WTC11 (cell line): ENCODE measurements at regions not wholly inside any gene's neighbourhood (a gene's known extent, or its start where the extent isn't known, plus 50 kb on each side); places are given as distances from the start of the nearest gene placed in this dataset.

Source experiments
- ATAC-seq: fragments of 200-7000 bp; cut with Tn5 transposase; 2 replicates; pipeline ENCODE4 v1.10.0; 2021; ENCODE audit warnings: mild to moderate bottlenecking, moderate library complexity
- CTCF ChIA-PET: fragments of 300-600 bp; sonication (Branson Sonifier 250); formaldehyde crosslinking; loops from one replicate; lab custom pipeline; 2021; ENCODE audit warnings: antibody characterized with exemption; lab: Charles Lee
- POLR2A ChIA-PET: fragments of 350-600 bp; sonication (Branson Sonifier 250); formaldehyde crosslinking; loops from one replicate; lab custom pipeline; 2021; ENCODE audit warnings: antibody characterized with exemption; lab: Charles Lee
- DNase-seq: peaks from one replicate; pipeline ENCODE4 v3.0.0; 2021; ENCODE audit warnings: low spot score
- H3K27ac Mint-ChIP-seq: 2 replicates; pipeline ENCODE4 v1.8.0; 2021; ENCODE audit warnings: mixed read lengths
- H3K27me3 Mint-ChIP-seq: 2 replicates; pipeline ENCODE4 v1.8.0; 2021; ENCODE audit warnings: low read depth, mild to moderate bottlenecking, moderate library complexity, mixed read lengths
- H3K36me3 Mint-ChIP-seq: 2 replicates; pipeline ENCODE4 v1.8.0; 2021; ENCODE audit warnings: mixed read lengths
- H3K4me1 Mint-ChIP-seq: 2 replicates; pipeline ENCODE4 v1.8.0; 2022; ENCODE audit warnings: mixed read lengths
- H3K4me3 Mint-ChIP-seq: 2 replicates; pipeline ENCODE4 v1.8.0; 2021; ENCODE audit warnings: mild to moderate bottlenecking, moderate library complexity, mixed read lengths
- H3K9me3 Mint-ChIP-seq: 2 replicates; pipeline ENCODE4 v1.8.0; 2021; ENCODE audit warnings: mixed read lengths
- EMX1 ChIP-seq: fragments of 250-450 bp; sonication (Bioruptor Pico); IDR thresholded peaks from 2 replicates; pipeline ENCODE4 v1.8.0; 2021; ENCODE audit warnings: mild to moderate bottlenecking
- KAT7 ChIP-seq: sonication (generic); formaldehyde crosslinking; IDR thresholded peaks from 2 replicates; pipeline ENCODE4 v1.8.1; 2023; ENCODE audit warnings: missing genetic modification reagents, mild to moderate bottlenecking, borderline replicate concordance
- ZNF671 ChIP-seq: fragments of 250-450 bp; sonication (Bioruptor Pico); IDR thresholded peaks from 2 replicates; pipeline ENCODE4 v1.8.0; 2021; ENCODE audit warnings: mild to moderate bottlenecking
- TF ChIP-seq, protein P1 (sequence below): sonication (generic); formaldehyde crosslinking; IDR thresholded peaks from 2 replicates; pipeline ENCODE4 v1.8.1; 2023; ENCODE audit warnings: mild to moderate bottlenecking, missing genetic modification reagents
- TF ChIP-seq, protein P2 (sequence below): sonication (generic); formaldehyde crosslinking; IDR thresholded peaks from 2 replicates; pipeline ENCODE4 v1.8.1; 2022; ENCODE audit warnings: mild to moderate bottlenecking, missing genetic modification reagents, moderate library complexity, borderline replicate concordance
- TF ChIP-seq, protein P3 (sequence below): sonication (generic); formaldehyde crosslinking; conservative IDR thresholded peaks from 2 replicates; pipeline ENCODE4 v1.8.1; 2023; ENCODE audit warnings: mild to moderate bottlenecking, low read depth, missing genetic modification reagents, moderate library complexity
- TF ChIP-seq, protein P4 (sequence below): fragments of 250-450 bp; sonication (Bioruptor Pico); IDR thresholded peaks from 2 replicates; pipeline ENCODE4 v1.9.0; 2021; ENCODE audit warnings: mild to moderate bottlenecking, borderline replicate concordance
- TF ChIP-seq, protein P5 (sequence below): sonication (generic); formaldehyde crosslinking; IDR thresholded peaks from 2 replicates; pipeline ENCODE4 v1.8.1; 2023; ENCODE audit warnings: mild to moderate bottlenecking, missing genetic modification reagents, moderate library complexity
- TF ChIP-seq, protein P6 (sequence below): sonication (generic); formaldehyde crosslinking; IDR thresholded peaks from 2 replicates; pipeline ENCODE4 v1.8.1; 2022; ENCODE audit warnings: low read depth, missing genetic modification reagents, borderline replicate concordance
- TF ChIP-seq, protein P7 (sequence below): sonication (generic); formaldehyde crosslinking; IDR thresholded peaks from 2 replicates; pipeline ENCODE4 v1.8.1; 2022; ENCODE audit warnings: missing genetic modification reagents, borderline replicate concordance

DNA sequence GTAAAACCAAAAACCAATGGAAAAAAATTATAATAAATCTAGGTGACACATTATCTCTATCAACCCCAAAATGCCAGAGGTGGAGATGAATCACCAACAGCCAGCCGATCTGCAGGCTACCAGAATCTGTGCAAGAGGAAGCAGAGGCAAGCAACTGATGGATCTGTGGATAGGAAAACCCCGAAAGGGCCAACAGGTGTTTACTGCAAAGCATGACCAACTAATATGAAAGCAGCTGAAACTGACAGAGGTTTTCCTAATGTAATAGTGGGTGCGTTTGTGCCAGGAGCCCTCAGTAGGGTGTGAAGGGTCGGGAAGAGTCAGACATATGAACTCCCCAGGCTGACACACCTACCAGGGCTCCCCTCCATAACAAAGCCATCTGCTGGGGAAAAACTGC lies 554.6 kb downstream of the RFC3 start:
- ChIA-PET CTCF (no interaction called here), POLR2A (interaction anchor here (0.7 kb wide), 1 partner anchor 175 kb away, joined by 3 read pairs; no protein-coding TSS in a partner anchor)
- no peak overlapping the region for H3K27ac Mint-ChIP-seq
- H3K36me3 Mint-ChIP-seq = no peaks in the 10 kb centered on the region
- DNase-seq (no peak), ATAC-seq (peak; percentile 39; the same call in 1 of the 2 replicates)
- H3K27me3 Mint-ChIP-seq = no peaks in the 10 kb centered on the region
- peaks cover 27% of the 10 kb centered on the region for H3K4me1 Mint-ChIP-seq
- no peaks in the 10 kb centered on the region for H3K9me3 Mint-ChIP-seq
- no peak for TF ChIP-seq ZNF671 (CRISPR knock-in tag)
- TF ChIP-seq, protein P1, sequence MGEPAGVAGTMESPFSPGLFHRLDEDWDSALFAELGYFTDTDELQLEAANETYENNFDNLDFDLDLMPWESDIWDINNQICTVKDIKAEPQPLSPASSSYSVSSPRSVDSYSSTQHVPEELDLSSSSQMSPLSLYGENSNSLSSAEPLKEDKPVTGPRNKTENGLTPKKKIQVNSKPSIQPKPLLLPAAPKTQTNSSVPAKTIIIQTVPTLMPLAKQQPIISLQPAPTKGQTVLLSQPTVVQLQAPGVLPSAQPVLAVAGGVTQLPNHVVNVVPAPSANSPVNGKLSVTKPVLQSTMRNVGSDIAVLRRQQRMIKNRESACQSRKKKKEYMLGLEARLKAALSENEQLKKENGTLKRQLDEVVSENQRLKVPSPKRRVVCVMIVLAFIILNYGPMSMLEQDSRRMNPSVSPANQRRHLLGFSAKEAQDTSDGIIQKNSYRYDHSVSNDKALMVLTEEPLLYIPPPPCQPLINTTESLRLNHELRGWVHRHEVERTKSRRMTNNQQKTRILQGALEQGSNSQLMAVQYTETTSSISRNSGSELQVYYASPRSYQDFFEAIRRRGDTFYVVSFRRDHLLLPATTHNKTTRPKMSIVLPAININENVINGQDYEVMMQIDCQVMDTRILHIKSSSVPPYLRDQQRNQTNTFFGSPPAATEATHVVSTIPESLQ = no peak
- TF ChIP-seq, protein P2, sequence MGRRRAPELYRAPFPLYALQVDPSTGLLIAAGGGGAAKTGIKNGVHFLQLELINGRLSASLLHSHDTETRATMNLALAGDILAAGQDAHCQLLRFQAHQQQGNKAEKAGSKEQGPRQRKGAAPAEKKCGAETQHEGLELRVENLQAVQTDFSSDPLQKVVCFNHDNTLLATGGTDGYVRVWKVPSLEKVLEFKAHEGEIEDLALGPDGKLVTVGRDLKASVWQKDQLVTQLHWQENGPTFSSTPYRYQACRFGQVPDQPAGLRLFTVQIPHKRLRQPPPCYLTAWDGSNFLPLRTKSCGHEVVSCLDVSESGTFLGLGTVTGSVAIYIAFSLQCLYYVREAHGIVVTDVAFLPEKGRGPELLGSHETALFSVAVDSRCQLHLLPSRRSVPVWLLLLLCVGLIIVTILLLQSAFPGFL (CRISPR knock-in tag) = no peak
- TF ChIP-seq, protein P3, sequence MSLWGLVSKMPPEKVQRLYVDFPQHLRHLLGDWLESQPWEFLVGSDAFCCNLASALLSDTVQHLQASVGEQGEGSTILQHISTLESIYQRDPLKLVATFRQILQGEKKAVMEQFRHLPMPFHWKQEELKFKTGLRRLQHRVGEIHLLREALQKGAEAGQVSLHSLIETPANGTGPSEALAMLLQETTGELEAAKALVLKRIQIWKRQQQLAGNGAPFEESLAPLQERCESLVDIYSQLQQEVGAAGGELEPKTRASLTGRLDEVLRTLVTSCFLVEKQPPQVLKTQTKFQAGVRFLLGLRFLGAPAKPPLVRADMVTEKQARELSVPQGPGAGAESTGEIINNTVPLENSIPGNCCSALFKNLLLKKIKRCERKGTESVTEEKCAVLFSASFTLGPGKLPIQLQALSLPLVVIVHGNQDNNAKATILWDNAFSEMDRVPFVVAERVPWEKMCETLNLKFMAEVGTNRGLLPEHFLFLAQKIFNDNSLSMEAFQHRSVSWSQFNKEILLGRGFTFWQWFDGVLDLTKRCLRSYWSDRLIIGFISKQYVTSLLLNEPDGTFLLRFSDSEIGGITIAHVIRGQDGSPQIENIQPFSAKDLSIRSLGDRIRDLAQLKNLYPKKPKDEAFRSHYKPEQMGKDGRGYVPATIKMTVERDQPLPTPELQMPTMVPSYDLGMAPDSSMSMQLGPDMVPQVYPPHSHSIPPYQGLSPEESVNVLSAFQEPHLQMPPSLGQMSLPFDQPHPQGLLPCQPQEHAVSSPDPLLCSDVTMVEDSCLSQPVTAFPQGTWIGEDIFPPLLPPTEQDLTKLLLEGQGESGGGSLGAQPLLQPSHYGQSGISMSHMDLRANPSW (CRISPR knock-in tag) = no peak
- TF ChIP-seq KAT7 = no peak
- TF ChIP-seq, protein P4, sequence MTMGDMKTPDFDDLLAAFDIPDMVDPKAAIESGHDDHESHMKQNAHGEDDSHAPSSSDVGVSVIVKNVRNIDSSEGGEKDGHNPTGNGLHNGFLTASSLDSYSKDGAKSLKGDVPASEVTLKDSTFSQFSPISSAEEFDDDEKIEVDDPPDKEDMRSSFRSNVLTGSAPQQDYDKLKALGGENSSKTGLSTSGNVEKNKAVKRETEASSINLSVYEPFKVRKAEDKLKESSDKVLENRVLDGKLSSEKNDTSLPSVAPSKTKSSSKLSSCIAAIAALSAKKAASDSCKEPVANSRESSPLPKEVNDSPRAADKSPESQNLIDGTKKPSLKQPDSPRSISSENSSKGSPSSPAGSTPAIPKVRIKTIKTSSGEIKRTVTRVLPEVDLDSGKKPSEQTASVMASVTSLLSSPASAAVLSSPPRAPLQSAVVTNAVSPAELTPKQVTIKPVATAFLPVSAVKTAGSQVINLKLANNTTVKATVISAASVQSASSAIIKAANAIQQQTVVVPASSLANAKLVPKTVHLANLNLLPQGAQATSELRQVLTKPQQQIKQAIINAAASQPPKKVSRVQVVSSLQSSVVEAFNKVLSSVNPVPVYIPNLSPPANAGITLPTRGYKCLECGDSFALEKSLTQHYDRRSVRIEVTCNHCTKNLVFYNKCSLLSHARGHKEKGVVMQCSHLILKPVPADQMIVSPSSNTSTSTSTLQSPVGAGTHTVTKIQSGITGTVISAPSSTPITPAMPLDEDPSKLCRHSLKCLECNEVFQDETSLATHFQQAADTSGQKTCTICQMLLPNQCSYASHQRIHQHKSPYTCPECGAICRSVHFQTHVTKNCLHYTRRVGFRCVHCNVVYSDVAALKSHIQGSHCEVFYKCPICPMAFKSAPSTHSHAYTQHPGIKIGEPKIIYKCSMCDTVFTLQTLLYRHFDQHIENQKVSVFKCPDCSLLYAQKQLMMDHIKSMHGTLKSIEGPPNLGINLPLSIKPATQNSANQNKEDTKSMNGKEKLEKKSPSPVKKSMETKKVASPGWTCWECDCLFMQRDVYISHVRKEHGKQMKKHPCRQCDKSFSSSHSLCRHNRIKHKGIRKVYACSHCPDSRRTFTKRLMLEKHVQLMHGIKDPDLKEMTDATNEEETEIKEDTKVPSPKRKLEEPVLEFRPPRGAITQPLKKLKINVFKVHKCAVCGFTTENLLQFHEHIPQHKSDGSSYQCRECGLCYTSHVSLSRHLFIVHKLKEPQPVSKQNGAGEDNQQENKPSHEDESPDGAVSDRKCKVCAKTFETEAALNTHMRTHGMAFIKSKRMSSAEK (CRISPR knock-in tag) = no peak
- TF ChIP-seq EMX1 (CRISPR knock-in tag) = no peak
- TF ChIP-seq, protein P5, sequence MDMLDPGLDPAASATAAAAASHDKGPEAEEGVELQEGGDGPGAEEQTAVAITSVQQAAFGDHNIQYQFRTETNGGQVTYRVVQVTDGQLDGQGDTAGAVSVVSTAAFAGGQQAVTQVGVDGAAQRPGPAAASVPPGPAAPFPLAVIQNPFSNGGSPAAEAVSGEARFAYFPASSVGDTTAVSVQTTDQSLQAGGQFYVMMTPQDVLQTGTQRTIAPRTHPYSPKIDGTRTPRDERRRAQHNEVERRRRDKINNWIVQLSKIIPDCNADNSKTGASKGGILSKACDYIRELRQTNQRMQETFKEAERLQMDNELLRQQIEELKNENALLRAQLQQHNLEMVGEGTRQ (CRISPR knock-in tag) = no peak
- TF ChIP-seq, protein P6, sequence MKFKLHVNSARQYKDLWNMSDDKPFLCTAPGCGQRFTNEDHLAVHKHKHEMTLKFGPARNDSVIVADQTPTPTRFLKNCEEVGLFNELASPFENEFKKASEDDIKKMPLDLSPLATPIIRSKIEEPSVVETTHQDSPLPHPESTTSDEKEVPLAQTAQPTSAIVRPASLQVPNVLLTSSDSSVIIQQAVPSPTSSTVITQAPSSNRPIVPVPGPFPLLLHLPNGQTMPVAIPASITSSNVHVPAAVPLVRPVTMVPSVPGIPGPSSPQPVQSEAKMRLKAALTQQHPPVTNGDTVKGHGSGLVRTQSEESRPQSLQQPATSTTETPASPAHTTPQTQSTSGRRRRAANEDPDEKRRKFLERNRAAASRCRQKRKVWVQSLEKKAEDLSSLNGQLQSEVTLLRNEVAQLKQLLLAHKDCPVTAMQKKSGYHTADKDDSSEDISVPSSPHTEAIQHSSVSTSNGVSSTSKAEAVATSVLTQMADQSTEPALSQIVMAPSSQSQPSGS = no peak
- TF ChIP-seq, protein P7, sequence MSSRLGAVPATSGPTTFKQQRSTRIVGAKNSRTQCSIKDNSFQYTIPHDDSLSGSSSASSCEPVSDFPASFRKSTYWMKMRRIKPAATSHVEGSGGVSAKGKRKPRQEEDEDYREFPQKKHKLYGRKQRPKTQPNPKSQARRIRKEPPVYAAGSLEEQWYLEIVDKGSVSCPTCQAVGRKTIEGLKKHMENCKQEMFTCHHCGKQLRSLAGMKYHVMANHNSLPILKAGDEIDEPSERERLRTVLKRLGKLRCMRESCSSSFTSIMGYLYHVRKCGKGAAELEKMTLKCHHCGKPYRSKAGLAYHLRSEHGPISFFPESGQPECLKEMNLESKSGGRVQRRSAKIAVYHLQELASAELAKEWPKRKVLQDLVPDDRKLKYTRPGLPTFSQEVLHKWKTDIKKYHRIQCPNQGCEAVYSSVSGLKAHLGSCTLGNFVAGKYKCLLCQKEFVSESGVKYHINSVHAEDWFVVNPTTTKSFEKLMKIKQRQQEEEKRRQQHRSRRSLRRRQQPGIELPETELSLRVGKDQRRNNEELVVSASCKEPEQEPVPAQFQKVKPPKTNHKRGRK (CRISPR knock-in tag) = no peak
- H3K4me3 Mint-ChIP-seq = no peak overlapping the region
